Tibial nerve (tissue), 4 donors: ENCODE measurements at regions not wholly inside any gene's neighbourhood (a gene's known extent, or its start where the extent isn't known, plus 50 kb on each side); places are given as distances from the start of the nearest gene placed in this dataset.

Experiments used
- DNase-seq, 2 donors: peaks; one replicate each; pipeline ENCODE4 v3.0.0-alpha.2; 2019; ENCODE audit warnings: low spot score in 2 of 2
- H3K27ac ChIP-seq, 4 donors: fragments of 200-600 bp; sonication (generic) in 3 of 4; one replicate each; pipeline ENCODE4 v1.5.1; 2017 to 2019; ENCODE audit warnings: mild to moderate bottlenecking in 1 of 4
- H3K27me3 ChIP-seq, 2 donors: fragments of 200-600 bp; sonication (generic) in 1 of 2; one replicate each; pipeline versions ENCODE4 v1.5.1 to v1.6.0; 2017 to 2019
- H3K36me3 ChIP-seq, 3 donors: fragments of 200-600 bp; sonication (generic); one replicate each; pipeline ENCODE4 v1.5.1; 2018 to 2019
- H3K4me1 ChIP-seq, 4 donors: fragments of 200-600 bp; sonication (generic) in 3 of 4; one replicate each; pipeline ENCODE4 v1.5.1; 2017 to 2019
- H3K4me3 ChIP-seq, 4 donors: fragments of 200-600 bp; sonication (generic) in 3 of 4; one replicate each; pipeline ENCODE4 v1.5.1; 2017 to 2019; ENCODE audit warnings: mild to moderate bottlenecking in 1 of 4, moderate library complexity in 1 of 4
- H3K9me3 ChIP-seq, 4 donors: fragments of 200-600 bp; sonication (generic) in 3 of 4; one replicate each; pipeline ENCODE4 v1.5.1; 2017 to 2019
- CTCF ChIP-seq, 5 experiments: fragments of 200-600 bp in 3 of 5; fragments of 450-650 bp in 2 of 5; sonication (generic) in 3 of 5; IDR thresholded peaks; one replicate each; pipeline ENCODE4 v1.5.1; 2016 to 2019; ENCODE audit warnings: antibody characterized with exemption in 5 of 5, mild to moderate bottlenecking in 3 of 5, moderate library complexity in 2 of 5
- EP300 ChIP-seq, 2 donors: sonication (generic); formaldehyde crosslinking; IDR thresholded peaks; one replicate each; pipeline ENCODE4 v1.6.1; 2017; ENCODE audit warnings: antibody characterized with exemption in 2 of 2, mild to moderate bottlenecking in 1 of 2
- POLR2A ChIP-seq, 2 donors: fragments of 450-650 bp; IDR thresholded peaks; one replicate each; pipeline ENCODE4 v1.6.1; 2017; ENCODE audit warnings: antibody characterized with exemption in 2 of 2, mild to moderate bottlenecking in 2 of 2, moderate library complexity in 2 of 2
- WGBS, 2 donors: methylation state at CpG; one replicate each; pipeline ENCODE4 v1.1.5; 2018; 5-methylcytosine and 5-hydroxymethylcytosine counted together

GRCh38 chr2:223477318-223477717 is 124.8 kb downstream of the SCG2 start:
- Histone ChIP-seq H3K4me1 (no peaks in the 10 kb centered on the region), H3K27me3 (no peaks in the 10 kb centered on the region), H3K27ac (no peak overlapping the region), H3K4me3 (no peak overlapping the region), H3K36me3 (no peaks in the 10 kb centered on the region), H3K9me3 (no peaks in the 10 kb centered on the region)
- WGBS, 2 donors: 96 to 100% methylated on average over 1 of the region's 1 CpG
- TF ChIP-seq EP300 (IDR thresholded peaks at IDR 0.05) (no peak), CTCF (IDR thresholded peaks at IDR 0.05) (no peak), POLR2A (IDR thresholded peaks at IDR 0.05) (no peak)
- no peak for DNase-seq

- WGBS, 2 donors: 86 to 90% methylated on average over 5 of the region's 5 CpGs
- no peak overlapping the region for H3K27ac ChIP-seq
- H3K27me3 ChIP-seq: no peaks in the 10 kb centered on the region
- TF ChIP-seq POLR2A (IDR thresholded peaks at IDR 0.05) (no peak), CTCF (IDR thresholded peaks at IDR 0.05) (no peak), EP300 (IDR thresholded peaks at IDR 0.05) (no peak)
- DNase-seq: no peak
- no peaks in the 10 kb centered on the region for H3K4me1 ChIP-seq
- H3K36me3 ChIP-seq: no peaks in the 10 kb centered on the region
- H3K4me3 ChIP-seq: no peak overlapping the region
- H3K9me3 ChIP-seq: no peaks in the 10 kb centered on the region
Observed at GRCh38 chr2:223481486-223481885, 120.7 kb downstream of the SCG2 start.

- TF ChIP-seq EP300 (IDR thresholded peaks at IDR 0.05): no peak
- TF ChIP-seq POLR2A (IDR thresholded peaks at IDR 0.05): no peak
- TF ChIP-seq CTCF (IDR thresholded peaks at IDR 0.05): no peak
- H3K4me3 ChIP-seq: no peak overlapping the region
- H3K27ac ChIP-seq: no peak overlapping the region
- no peaks in the 10 kb centered on the region for H3K27me3 ChIP-seq
- H3K36me3 ChIP-seq: no peaks in the 10 kb centered on the region
- no peaks in the 10 kb centered on the region for H3K9me3 ChIP-seq
- no peak for DNase-seq
- no peaks in the 10 kb centered on the region for H3K4me1 ChIP-seq
Observed at GRCh38 chr2:223486751-223487150, 115.4 kb downstream of the SCG2 start.

GRCh38 chr2:223487214-223487846 is 114.8 kb downstream of the SCG2 start:
- H3K27ac ChIP-seq: no peak overlapping the region

GRCh38 chr2:223488814-223489213 is 113.3 kb downstream of the SCG2 start:
- H3K4me3 ChIP-seq: no peak overlapping the region
- TF ChIP-seq EP300 (IDR thresholded peaks at IDR 0.05) (no peak), CTCF (IDR thresholded peaks at IDR 0.05) (no peak), POLR2A (IDR thresholded peaks at IDR 0.05) (no peak)
- no peaks in the 10 kb centered on the region for H3K36me3 ChIP-seq
- no peak for DNase-seq
- 56 to 73% methylated on average over 4 of the region's 4 CpGs for WGBS, 2 donors
- no peaks in the 10 kb centered on the region for H3K27me3 ChIP-seq
- H3K27ac ChIP-seq: no peak overlapping the region
- H3K4me1 ChIP-seq: no peaks in the 10 kb centered on the region
- H3K9me3 ChIP-seq: no peaks in the 10 kb centered on the region

More at GRCh38 chr2:223487214-223487846, 114.8 kb downstream of the SCG2 start:
- Histone ChIP-seq H3K27me3 (no peaks in the 10 kb centered on the region), H3K36me3 (no peaks in the 10 kb centered on the region), H3K4me3 (no peak overlapping the region), H3K9me3 (no peaks in the 10 kb centered on the region), H3K4me1 (no peaks in the 10 kb centered on the region)
- DNase-seq: no peak
- TF ChIP-seq POLR2A (IDR thresholded peaks at IDR 0.05) (no peak), CTCF (IDR thresholded peaks at IDR 0.05) (no peak), EP300 (IDR thresholded peaks at IDR 0.05) (no peak)
- WGBS, 2 donors: 77% methylated on average over 2 of the region's 2 CpGs
